ENCODE measurements at regions not wholly inside any gene's neighbourhood (a gene's known extent, or its start where the extent isn't known, plus 50 kb on each side); places are given as distances from the start of the nearest gene placed in this dataset.

- Mint-ChIP-seq H3K9me3 (peaks cover 3% of the 10 kb centered on the region), H3K4me3 (no peak overlapping the region), H3K27ac (no peak overlapping the region), H3K27me3 (peaks cover 5% of the 10 kb centered on the region), H3K36me3 (no peaks in the 10 kb centered on the region), H3K4me1 (no peaks in the 10 kb centered on the region)
- DNase-seq = no peak
- CTCF ChIA-PET = interaction anchor here (1.6 kb wide), 1 partner anchor 9 kb away, joined by 4 read pairs; no protein-coding TSS in a partner anchor
Observed at GRCh38 chr2:217065695-217066405, 206.0 kb upstream of the TNP1 start.

GRCh38 chr2:217065012-217065290 lies 205.1 kb upstream of the TNP1 start:
- peaks cover 3% of the 10 kb centered on the region for H3K9me3 Mint-ChIP-seq
- H3K36me3 Mint-ChIP-seq = no peaks in the 10 kb centered on the region
- no peaks in the 10 kb centered on the region for H3K4me1 Mint-ChIP-seq
- peaks cover 5% of the 10 kb centered on the region for H3K27me3 Mint-ChIP-seq
- no peak overlapping the region for H3K4me3 Mint-ChIP-seq
- DNase-seq = no peak
- CTCF ChIA-PET = interaction anchor here (1.0 to 1.6 kb wide), 2 partner anchors 9 to 10 kb away, joined by 3 to 4 read pairs; no protein-coding TSS in a partner anchor
- no peak overlapping the region for H3K27ac Mint-ChIP-seq

GRCh38 chr2:217064234-217065011 lies 204.6 kb upstream of the TNP1 start:
- Mint-ChIP-seq H3K27ac (no peak overlapping the region), H3K27me3 (peaks cover 5% of the 10 kb centered on the region), H3K36me3 (no peaks in the 10 kb centered on the region), H3K4me1 (no peaks in the 10 kb centered on the region), H3K9me3 (peaks cover 3% of the 10 kb centered on the region), H3K4me3 (no peak overlapping the region)
- DNase-seq = no peak
- CTCF ChIA-PET = interaction anchor here (1.0 kb wide), 1 partner anchor 9 kb away, joined by 3 read pairs; no protein-coding TSS in a partner anchor

- CTCF ChIA-PET = no interaction called here
- Mint-ChIP-seq H3K4me1 (no peaks in the 10 kb centered on the region), H3K9me3 (peaks cover 3% of the 10 kb centered on the region), H3K36me3 (no peaks in the 10 kb centered on the region), H3K27me3 (peaks cover 5% of the 10 kb centered on the region), H3K27ac (no peak overlapping the region), H3K4me3 (no peak overlapping the region)
- no peak for DNase-seq
Observed at GRCh38 chr2:217063238-217063755, 203.4 kb upstream of the TNP1 start.

- CTCF ChIA-PET = no interaction called here
- DNase-seq = no peak
Observed at GRCh38 chr2:217062768-217063167, 202.9 kb upstream of the TNP1 start.

GRCh38 chr2:217061916-217062505 lies 202.1 kb upstream of the TNP1 start:
- DNase-seq = no peak
- Mint-ChIP-seq H3K4me3 (no peak overlapping the region), H3K27me3 (peaks cover 5% of the 10 kb centered on the region), H3K4me1 (no peaks in the 10 kb centered on the region), H3K27ac (no peak overlapping the region), H3K36me3 (no peaks in the 10 kb centered on the region), H3K9me3 (no peaks in the 10 kb centered on the region)
- CTCF ChIA-PET = no interaction called here

More at GRCh38 chr2:217062768-217063167, 202.9 kb upstream of the TNP1 start:
- Mint-ChIP-seq H3K4me3 (no peak overlapping the region), H3K9me3 (peaks cover 2% of the 10 kb centered on the region), H3K27me3 (peaks cover 5% of the 10 kb centered on the region), H3K36me3 (no peaks in the 10 kb centered on the region), H3K4me1 (no peaks in the 10 kb centered on the region), H3K27ac (no peak overlapping the region)

- Mint-ChIP-seq H3K36me3 (no peaks in the 10 kb centered on the region), H3K4me3 (no peak overlapping the region), H3K27ac (no peak overlapping the region), H3K27me3 (peaks cover 5% of the 10 kb centered on the region), H3K9me3 (no peaks in the 10 kb centered on the region), H3K4me1 (no peaks in the 10 kb centered on the region)
- CTCF ChIA-PET = no interaction called here
- no peak for DNase-seq
Observed at GRCh38 chr2:217060951-217061547, 201.2 kb upstream of the TNP1 start.

- DNase-seq = no peak
- CTCF ChIA-PET = no interaction called here
- H3K27me3 Mint-ChIP-seq = peaks cover 5% of the 10 kb centered on the region
- H3K4me1 Mint-ChIP-seq = no peaks in the 10 kb centered on the region
- H3K36me3 Mint-ChIP-seq = no peaks in the 10 kb centered on the region
- H3K4me3 Mint-ChIP-seq = no peak overlapping the region
- no peak overlapping the region for H3K27ac Mint-ChIP-seq
- no peaks in the 10 kb centered on the region for H3K9me3 Mint-ChIP-seq
Observed at GRCh38 chr2:217060516-217060915, 200.7 kb upstream of the TNP1 start.

- Mint-ChIP-seq H3K27me3 (peaks cover 11% of the 10 kb centered on the region), H3K9me3 (no peaks in the 10 kb centered on the region), H3K27ac (no peak overlapping the region), H3K4me1 (no peaks in the 10 kb centered on the region), H3K36me3 (no peaks in the 10 kb centered on the region), H3K4me3 (no peak overlapping the region)
- CTCF ChIA-PET = no interaction called here
- no peak for DNase-seq
Observed at GRCh38 chr2:217058791-217059755, 199.2 kb upstream of the TNP1 start.

GRCh38 chr2:217057773-217058172 lies 197.9 kb upstream of the TNP1 start:
- H3K36me3 Mint-ChIP-seq = no peaks in the 10 kb centered on the region
- no peaks in the 10 kb centered on the region for H3K4me1 Mint-ChIP-seq
- peaks cover 17% of the 10 kb centered on the region for H3K27me3 Mint-ChIP-seq
- no peaks in the 10 kb centered on the region for H3K9me3 Mint-ChIP-seq
- DNase-seq = no peak
- no peak overlapping the region for H3K4me3 Mint-ChIP-seq
- CTCF ChIA-PET = no interaction called here
- H3K27ac Mint-ChIP-seq = no peak overlapping the region

- Mint-ChIP-seq H3K27me3 (peaks cover 12% of the 10 kb centered on the region), H3K9me3 (no peaks in the 10 kb centered on the region), H3K4me3 (no peak overlapping the region), H3K4me1 (no peaks in the 10 kb centered on the region), H3K27ac (no peak overlapping the region), H3K36me3 (no peaks in the 10 kb centered on the region)
- CTCF ChIA-PET = no interaction called here
- DNase-seq = no peak
Observed at GRCh38 chr2:217055624-217056023, 195.8 kb upstream of the TNP1 start.

- CTCF ChIA-PET = no interaction called here
- no peak overlapping the region for H3K4me3 Mint-ChIP-seq
- H3K27ac Mint-ChIP-seq = no peak overlapping the region
- peaks cover 12% of the 10 kb centered on the region for H3K27me3 Mint-ChIP-seq
- no peaks in the 10 kb centered on the region for H3K36me3 Mint-ChIP-seq
- no peaks in the 10 kb centered on the region for H3K4me1 Mint-ChIP-seq
- no peaks in the 10 kb centered on the region for H3K9me3 Mint-ChIP-seq
- no peak for DNase-seq
Observed at GRCh38 chr2:217054791-217055190, 194.9 kb upstream of the TNP1 start.

- Mint-ChIP-seq H3K4me1 (no peaks in the 10 kb centered on the region), H3K36me3 (no peaks in the 10 kb centered on the region), H3K4me3 (no peak overlapping the region), H3K27ac (no peak overlapping the region), H3K9me3 (no peaks in the 10 kb centered on the region), H3K27me3 (peaks cover 29% of the 10 kb centered on the region)
- CTCF ChIA-PET = interaction anchor here (0.6 kb wide), 1 partner anchor 264 kb away, joined by 3 read pairs; no protein-coding TSS in a partner anchor
- DNase-seq = no peak
Observed at GRCh38 chr2:217052856-217053577, 193.2 kb upstream of the TNP1 start.

Measured in activated naive CD4-positive, alpha-beta T cell treated with anti-CD3 and anti-CD28 coated beads, Interleukin-2, amount 10 ng/mL, durations not matched to agents 7 days and 5 days (primary cell).